ENCODE measurements at regions not wholly inside any gene's neighbourhood (a gene's known extent, or its start where the extent isn't known, plus 50 kb on each side); places are given as distances from the start of the nearest gene placed in this dataset.

DNA sequence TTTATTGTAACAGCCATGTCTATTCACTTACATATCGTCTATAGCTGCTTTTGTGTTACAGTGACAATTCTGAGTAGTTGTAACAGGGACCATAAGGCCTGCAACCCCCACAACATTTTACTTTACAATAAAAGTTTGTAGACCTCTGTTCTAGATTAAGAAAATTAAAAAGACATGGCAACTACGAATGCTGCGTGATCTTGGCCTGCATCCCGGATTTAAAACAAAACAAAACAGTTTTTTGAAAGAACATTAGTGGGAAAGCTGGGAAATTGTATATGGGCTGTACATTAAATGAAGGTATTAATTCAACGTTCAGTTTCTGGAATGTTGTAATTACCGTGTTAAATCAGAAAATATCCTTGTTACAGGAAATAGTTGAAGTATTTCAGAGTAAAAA is 64.1 kb downstream of the RMI2 start:
- TF ChIP-seq CTCF (IDR thresholded peaks at IDR 0.05; ENCODE audit: extremely low read depth in 1 of 2, insufficient read depth in 1 of 2, low read depth in 1 of 2, low read length in 2 of 2) (no peak), POLR2A (IDR thresholded peaks at IDR 0.05; ENCODE audit: low read depth, low read length) (no peak), GATA2 (IDR thresholded peaks at IDR 0.05; ENCODE audit: insufficient read depth, insufficient read length, low read depth, low read length) (no peak), JUN (IDR thresholded peaks at IDR 0.05; ENCODE audit: borderline replicate concordance, insufficient read depth, insufficient read length, low read depth) (no peak), EZH2 (IDR thresholded peaks at IDR 0.05; ENCODE audit: borderline replicate concordance, low read depth, low read length, severe bottlenecking) (no peak)
